GM23338 (cell line): ENCODE measurements at regions not wholly inside any gene's neighbourhood (a gene's known extent, or its start where the extent isn't known, plus 50 kb on each side); places are given as distances from the start of the nearest gene placed in this dataset.

Experiments used
- ATAC-seq: fragments of 200-7000 bp; cut with Tn5 transposase; 3 replicates; pipeline ENCODE4 v1.9.1; 2020
- DNase-seq: peaks from one replicate; pipeline ENCODE4 v3.0.0-alpha.2; 2015; ENCODE audit warnings: low spot score
- H2AFZ ChIP-seq: fragments of 200-600 bp; sonication (generic); 2 replicates; pipeline ENCODE4 v1.8.0; 2016; ENCODE audit warnings: antibody characterized with exemption, mild to moderate bottlenecking, moderate library complexity
- H3F3A ChIP-seq: fragments of 200-600 bp; sonication (generic); replicated peaks from 2 replicates; pipeline ENCODE4 v1.8.0; 2017; ENCODE audit warnings: antibody characterized with exemption, mixed run types, low read depth
- H3K27ac ChIP-seq: fragments of 200-600 bp; sonication (generic); 2 replicates; pipeline ENCODE4 v1.6.1; 2016; ENCODE audit warnings: low read depth
- H3K27me3 ChIP-seq: fragments of 200-600 bp; sonication (generic); 2 replicates; pipeline ENCODE4 v1.8.0; 2016; ENCODE audit warnings: mild to moderate bottlenecking, mixed run types, moderate library complexity; ENCODE audit not compliant: insufficient read depth
- H3K36me3 ChIP-seq: fragments of 200-600 bp; sonication (generic); 2 replicates; pipeline ENCODE4 v1.8.0; 2016; ENCODE audit warnings: mild to moderate bottlenecking; ENCODE audit not compliant: insufficient read depth
- H3K4me1 ChIP-seq: fragments of 200-600 bp; sonication (generic); 2 replicates; pipeline ENCODE4 v1.8.0; 2016; ENCODE audit warnings: mild to moderate bottlenecking, moderate library complexity; ENCODE audit not compliant: insufficient read depth
- H3K4me2 ChIP-seq: fragments of 200-600 bp; sonication (generic); 2 replicates; pipeline ENCODE4 v1.7.1; 2017; ENCODE audit warnings: mixed run types
- H3K4me3 ChIP-seq: fragments of 200-600 bp; sonication (generic); 2 replicates; pipeline ENCODE4 v1.6.1; 2016; ENCODE audit warnings: mixed run types
- H3K79me2 ChIP-seq: fragments of 200-600 bp; sonication (generic); replicated peaks from 2 replicates; pipeline ENCODE4 v1.8.0; 2017; ENCODE audit warnings: mild to moderate bottlenecking; ENCODE audit not compliant: insufficient read depth
- H3K9me2 ChIP-seq: fragments of 200-600 bp; sonication (generic); 2 replicates; pipeline ENCODE4 v1.8.0; 2017; ENCODE audit not compliant: insufficient read depth
- H4K20me1 ChIP-seq: fragments of 200-600 bp; sonication (generic); replicated peaks from 2 replicates; pipeline ENCODE4 v1.8.0; 2017; ENCODE audit warnings: mild to moderate bottlenecking; ENCODE audit not compliant: insufficient read depth
- H3K27ac Mint-ChIP-seq: 2 replicates; pipeline ENCODE4 v1.8.0; 2020; ENCODE audit warnings: inconsistent platforms, mild to moderate bottlenecking, moderate library complexity, mixed read lengths
- H3K27me3 Mint-ChIP-seq: 3 replicates; pipeline ENCODE4 v1.8.0; 2022; ENCODE audit warnings: low read depth, mild to moderate bottlenecking, moderate library complexity, mixed read lengths, inconsistent platforms; ENCODE audit not compliant: insufficient read depth, poor library complexity
- H3K36me3 Mint-ChIP-seq: 3 replicates; pipeline ENCODE4 v1.8.0; 2021; ENCODE audit warnings: low read depth, mild to moderate bottlenecking, inconsistent platforms, moderate library complexity, mixed read lengths
- H3K4me1 Mint-ChIP-seq: 3 replicates; pipeline ENCODE4 v1.8.0; 2020; ENCODE audit warnings: mild to moderate bottlenecking, inconsistent platforms, mixed read lengths
- H3K4me3 Mint-ChIP-seq: 3 replicates; pipeline ENCODE4 v1.8.0; 2021; ENCODE audit warnings: moderate library complexity, mild to moderate bottlenecking, inconsistent platforms, mixed read lengths
- H3K9me3 Mint-ChIP-seq: 3 replicates; pipeline ENCODE4 v1.8.0; 2020; ENCODE audit warnings: moderate library complexity, mild to moderate bottlenecking, inconsistent platforms, mixed read lengths
- CREB1 ChIP-seq: fragments of 250-450 bp; sonication (Bioruptor Pico); IDR thresholded peaks from 2 replicates; pipeline ENCODE4 v1.5.0; 2020; ENCODE audit warnings: low read depth, mild to moderate bottlenecking, moderate library complexity
- CTCF ChIP-seq, 2 experiments: fragments of 200-600 bp in 1 of 2; sonication (generic) in 1 of 2; conservative IDR thresholded peaks; 2 replicates each; pipeline versions ENCODE4 v1.5.1 to v1.6.1; 2016 to 2017; ENCODE audit warnings: antibody characterized with exemption in 2 of 2, low read depth in 2 of 2, mild to moderate bottlenecking in 2 of 2, moderate library complexity in 1 of 2
- ETS1 ChIP-seq: IDR thresholded peaks from 2 replicates; pipeline ENCODE4 v1.6.1; 2016; ENCODE audit warnings: antibody characterized with exemption
- EZH2 ChIP-seq: fragments of 200-600 bp; sonication (generic); IDR thresholded peaks from one replicate; pipeline ENCODE4 v1.8.0; 2017; ENCODE audit warnings: antibody characterized with exemption, mild to moderate bottlenecking, low read depth; ENCODE audit not compliant: unreplicated experiment
- EZH2phosphoT487 ChIP-seq: fragments of 200-600 bp; sonication (generic); IDR thresholded peaks from one replicate; pipeline ENCODE4 v1.8.1; 2018; ENCODE audit warnings: antibody characterized with exemption; ENCODE audit not compliant: unreplicated experiment
- JUNB ChIP-seq: IDR thresholded peaks from one replicate; pipeline ENCODE4 v1.6.1; 2016; ENCODE audit warnings: antibody characterized with exemption; ENCODE audit not compliant: unreplicated experiment
- NANOG ChIP-seq: IDR thresholded peaks from 2 replicates; pipeline ENCODE4 v1.6.1; 2016; ENCODE audit warnings: antibody characterized with exemption, borderline replicate concordance
- POLR2AphosphoS5 ChIP-seq: IDR thresholded peaks from 2 replicates; pipeline ENCODE4 v1.6.1; 2016; ENCODE audit warnings: antibody characterized with exemption, low read depth
- REST ChIP-seq: IDR thresholded peaks from one replicate; pipeline ENCODE4 v1.6.1; 2018; ENCODE audit warnings: antibody characterized with exemption; ENCODE audit not compliant: unreplicated experiment
- STAT1 ChIP-seq: IDR thresholded peaks from one replicate; pipeline ENCODE4 v1.6.1; 2016; ENCODE audit warnings: antibody characterized with exemption; ENCODE audit not compliant: unreplicated experiment
- ZNF114 ChIP-seq: fragments of 250-450 bp; sonication (Bioruptor Pico); IDR thresholded peaks from 2 replicates; pipeline ENCODE4 v1.5.0; 2020; ENCODE audit warnings: mild to moderate bottlenecking, moderate library complexity
- ZNF331 ChIP-seq: fragments of 250-450 bp; sonication (Bioruptor Pico); IDR thresholded peaks from 2 replicates; pipeline ENCODE4 v1.5.0; 2020; ENCODE audit warnings: low read depth, mild to moderate bottlenecking, moderate library complexity
- ZNF462 ChIP-seq: fragments of 250-450 bp; sonication (Bioruptor Pico); IDR thresholded peaks from 2 replicates; pipeline ENCODE4 v1.5.0; 2020; ENCODE audit warnings: mild to moderate bottlenecking, moderate library complexity

- DNase-seq (peak; percentile 25), ATAC-seq (peak; percentile 53)
- TF ChIP-seq EZH2phosphoT487 (no peak), STAT1 (no peak), ETS1 (no peak), ZNF114 (no peak), POLR2AphosphoS5 (no peak), ZNF462 (no peak), EZH2 (no peak), NANOG (no peak), ZNF331 (no peak), CREB1 (CRISPR knock-in tag) (no peak), REST (no peak), CTCF (conservative IDR thresholded peaks at IDR 0.05; ENCODE audit: low read depth in 2 of 2) (no peak), JUNB (no peak)
- no peaks in the 10 kb centered on the region for H3K27me3 ChIP-seq
- H3K4me1 ChIP-seq: peaks cover 25% of the 10 kb centered on the region
- peaks cover 20% of the 10 kb centered on the region for H3K9me2 ChIP-seq
- peak overlapping the region; percentile 75 for H3K27ac ChIP-seq
- peak overlapping the region; percentile 64 for H3K4me2 ChIP-seq
- peak overlapping the region; percentile 31; the same call in 2 of the 3 replicates for H3K4me3 Mint-ChIP-seq
- peaks cover 53% of the 10 kb centered on the region for H3K36me3 Mint-ChIP-seq
- no peaks in the 10 kb centered on the region for H3F3A ChIP-seq
- H3K79me2 ChIP-seq: peaks cover 17% of the 10 kb centered on the region
- no peaks in the 10 kb centered on the region for H3K27me3 Mint-ChIP-seq
- H3K4me3 ChIP-seq: peak overlapping the region; percentile 15
- peaks cover 49% of the 10 kb centered on the region for H3K9me3 Mint-ChIP-seq
- peaks cover 35% of the 10 kb centered on the region for H3K4me1 Mint-ChIP-seq
- H3K36me3 ChIP-seq: no peaks in the 10 kb centered on the region; the same call in 1 of the 2 replicates
- H4K20me1 ChIP-seq: no peaks in the 10 kb centered on the region
- no peak overlapping the region for H2AFZ ChIP-seq
- no peak overlapping the region; the same call in 1 of the 2 replicates for H3K27ac Mint-ChIP-seq
Observed at GRCh38 chr12:64992116-64992515, 129.0 kb downstream of the WIF1 start.
